ENCODE measurements at regions not wholly inside any gene's neighbourhood (a gene's known extent, or its start where the extent isn't known, plus 50 kb on each side); places are given as distances from the start of the nearest gene placed in this dataset.

DNA sequence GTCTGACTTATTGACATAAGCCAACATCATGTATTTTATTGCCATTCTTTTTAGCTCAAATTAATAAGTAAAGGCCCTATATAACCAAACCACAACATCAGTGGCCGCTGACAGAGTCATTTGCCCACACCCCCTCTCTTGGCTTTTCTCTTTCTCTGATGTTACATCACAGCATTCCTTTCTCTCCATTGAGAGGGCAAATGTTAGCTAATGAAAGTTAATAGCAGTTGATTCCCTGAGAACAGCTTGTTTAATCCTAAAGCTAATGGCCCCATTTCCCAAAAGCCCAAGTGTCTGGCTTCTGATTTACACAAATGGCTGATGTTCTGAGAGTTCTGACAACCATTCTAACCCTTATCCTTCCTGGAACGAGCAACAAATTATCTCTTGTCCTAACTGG, 308.8 kb downstream of the SNAPC1 start:
- no peak for TF ChIP-seq CTCF (IDR thresholded peaks at IDR 0.05)
- no peak for TF ChIP-seq POLR2A (IDR thresholded peaks at IDR 0.05)
- no peak for TF ChIP-seq EP300 (IDR thresholded peaks at IDR 0.05)
- no peak for TF ChIP-seq POLR2AphosphoS5 (IDR thresholded peaks at IDR 0.05)
